Skeletal muscle cell (primary cell): ENCODE measurements at regions not wholly inside any gene's neighbourhood (a gene's known extent, or its start where the extent isn't known, plus 50 kb on each side); places are given as distances from the start of the nearest gene placed in this dataset.
"Not testable (repeated sequence)": the region's sequence is repeated elsewhere in the genome, so short reads cannot be mapped to it uniquely, and the experiment has no call there.

Experiments used
- DNase-seq: peaks from one replicate; pipeline ENCODE4 v3.0.0-alpha.2; 2010; ENCODE audit warnings: low read depth
- H3K4me3 ChIP-seq: 2 replicates; pipeline ENCODE4 v1.5.1; 2011; ENCODE audit warnings: low read depth, mild to moderate bottlenecking, control low read depth, low read length, moderate library complexity

- DNase-seq, result no peak
- H3K4me3 ChIP-seq, result no peak overlapping the region
These were observed 381.5 kb upstream of the PRKX start for GRCh38 chrX:4094926-4095325.

- no peak for DNase-seq
- no peak overlapping the region for H3K4me3 ChIP-seq
These were observed 377.8 kb upstream of the PRKX start for GRCh38 chrX:4091046-4091760.

GRCh38 chrX:4059893-4060292 is 346.4 kb upstream of the PRKX start:
- DNase-seq, result no peak
- no peak overlapping the region for H3K4me3 ChIP-seq

GRCh38 chrX:4043951-4044350 is 330.5 kb upstream of the PRKX start:
- DNase-seq, result no peak
- H3K4me3 ChIP-seq, result no peak overlapping the region

- no peak overlapping the region for H3K4me3 ChIP-seq
- no peak for DNase-seq
These were observed 322.4 kb upstream of the PRKX start for GRCh38 chrX:4035874-4036273.

- no peak overlapping the region for H3K4me3 ChIP-seq
- DNase-seq, result no peak
These were observed 314.7 kb upstream of the PRKX start for GRCh38 chrX:4028151-4028550.

GRCh38 chrX:4005281-4005680 is 291.8 kb upstream of the PRKX start:
- H3K4me3 ChIP-seq, result no peak overlapping the region
- no peak for DNase-seq

GRCh38 chrX:4004822-4005221 is 291.4 kb upstream of the PRKX start:
- DNase-seq, result no peak
- H3K4me3 ChIP-seq, result no peak overlapping the region

- DNase-seq, result no peak
- H3K4me3 ChIP-seq, result no peak overlapping the region
These were observed 280.9 kb upstream of the PRKX start for GRCh38 chrX:3994315-3994714.

- DNase-seq, result no peak
- H3K4me3 ChIP-seq, result no peak overlapping the region
These were observed 277.1 kb upstream of the PRKX start for GRCh38 chrX:3990569-3990968.

GRCh38 chrX:3972104-3972858 is 258.8 kb upstream of the PRKX start:
- DNase-seq, H3K4me3 ChIP-seq: not testable (repeated sequence)

- H3K4me3 ChIP-seq, result no peak overlapping the region
- no peak for DNase-seq
These were observed 255.3 kb upstream of the PRKX start for GRCh38 chrX:3968749-3969148.

- DNase-seq, result no peak
- H3K4me3 ChIP-seq, result no peak overlapping the region
These were observed 250.5 kb upstream of the PRKX start for GRCh38 chrX:3963980-3964379.

GRCh38 chrX:3962511-3963311 is 249.3 kb upstream of the PRKX start:
- DNase-seq, result no peak
- H3K4me3 ChIP-seq, result no peak overlapping the region

- DNase-seq, result no peak
- no peak overlapping the region for H3K4me3 ChIP-seq
These were observed 247.5 kb upstream of the PRKX start for GRCh38 chrX:3960952-3961351.

GRCh38 chrX:3951859-3952258 is 238.4 kb upstream of the PRKX start:
- H3K4me3 ChIP-seq, result no peak overlapping the region

GRCh38 chrX:3950373-3950772 is 236.9 kb upstream of the PRKX start:
- no peak overlapping the region for H3K4me3 ChIP-seq
- no peak for DNase-seq

More at GRCh38 chrX:3951859-3952258, 238.4 kb upstream of the PRKX start:
- DNase-seq, result no peak

GRCh38 chrX:3943965-3944364 is 230.5 kb upstream of the PRKX start:
- H3K4me3 ChIP-seq, result no peak overlapping the region
- DNase-seq, result no peak

GRCh38 chrX:3940000-3940610 is 226.7 kb upstream of the PRKX start:
- no peak overlapping the region for H3K4me3 ChIP-seq
- no peak for DNase-seq

GRCh38 chrX:3938587-3938986 is 225.1 kb upstream of the PRKX start:
- DNase-seq, result no peak
- H3K4me3 ChIP-seq, result no peak overlapping the region
